ENCODE measurements at regions not wholly inside any gene's neighbourhood (a gene's known extent, or its start where the extent isn't known, plus 50 kb on each side); places are given as distances from the start of the nearest gene placed in this dataset.

DNA sequence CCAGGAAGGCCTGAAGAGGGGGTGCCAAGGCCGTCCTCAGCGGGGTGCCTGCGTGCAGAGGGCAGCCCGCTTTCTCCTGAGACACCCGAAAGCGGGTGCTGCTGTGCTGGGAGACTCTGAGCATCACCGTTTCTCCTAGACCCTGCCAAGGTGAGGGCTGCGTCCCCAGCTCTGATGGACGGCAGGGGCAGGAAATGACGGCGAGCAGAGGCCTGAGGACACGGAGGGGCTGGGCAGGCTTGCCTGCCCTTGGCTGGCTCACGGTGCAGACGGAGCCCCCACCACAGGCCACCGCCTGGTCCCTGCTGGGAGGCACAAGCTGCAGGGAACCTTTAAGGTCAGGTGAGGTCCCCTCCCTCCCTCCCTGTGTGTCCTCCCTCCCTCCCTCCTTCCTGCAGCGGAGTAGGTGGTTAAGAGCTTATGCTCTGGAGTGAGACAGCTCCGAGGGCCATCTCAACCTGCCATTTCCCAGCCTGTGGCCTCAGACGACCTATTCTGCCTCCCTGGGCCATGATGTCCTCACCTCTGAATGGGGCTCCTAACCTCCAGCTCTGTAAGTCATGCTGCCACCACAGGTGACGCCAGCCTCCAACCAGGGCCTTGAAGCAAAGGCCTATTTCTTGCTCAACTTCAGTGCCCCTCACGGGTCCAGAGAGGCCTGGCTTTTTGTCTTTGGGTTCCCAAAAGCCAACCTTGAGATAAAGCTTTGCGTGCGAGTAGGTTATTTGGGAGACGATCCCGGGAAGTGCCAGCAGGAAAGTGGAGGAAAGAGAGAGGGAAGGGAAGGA, 54.2 kb upstream of the GRPEL1 start:
- POLR2A ChIA-PET: no interaction called here

DNA sequence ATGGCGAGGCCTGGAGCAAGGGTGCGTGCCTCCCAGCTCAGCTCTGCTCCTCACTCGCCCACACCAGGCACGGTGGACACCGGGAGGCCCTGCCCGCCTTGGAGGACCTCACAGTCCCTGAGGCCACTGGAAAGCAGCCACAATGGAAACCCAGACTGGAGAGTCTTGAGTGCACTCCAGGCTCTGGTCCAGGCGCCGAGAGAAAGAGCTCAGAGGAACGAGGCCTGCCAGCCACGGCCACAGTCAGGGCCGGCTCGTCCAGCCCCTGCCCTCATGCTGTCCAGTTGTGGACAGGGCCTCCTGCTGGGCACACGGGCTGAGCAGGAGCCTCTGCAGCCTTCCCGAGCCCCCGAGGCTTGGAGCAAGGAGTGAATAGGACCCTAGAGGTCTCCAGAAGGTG, 53.3 kb upstream of the GRPEL1 start:
- RAD21 ChIA-PET (ENCODE audit: unreplicated experiment): no interaction called here
- H2AFZ ChIP-seq (ENCODE audit: control insufficient read depth, low read depth, low read length): no peak overlapping the region
- H3K79me2 ChIP-seq (ENCODE audit: control insufficient read depth, insufficient read depth, low read length): no peaks in the 10 kb centered on the region
- H3K4me2 ChIP-seq (ENCODE audit: control insufficient read depth, insufficient read depth): no peak overlapping the region
- H4K20me1 ChIP-seq (ENCODE audit: control insufficient read depth, insufficient read depth): no peaks in the 10 kb centered on the region
- no peaks in the 10 kb centered on the region for H3K4me1 ChIP-seq (ENCODE audit: control insufficient read depth, insufficient read depth, low read length)
- H3K9me3 ChIP-seq (replicated peaks; ENCODE audit: control insufficient read depth, insufficient read depth, low read length): no peaks in the 10 kb centered on the region; the same call in 2 of the 3 replicates
- ATAC-seq: no peak
- intact Hi-C loops (cut with micrococcal nuclease; ENCODE audit: unreplicated experiment) (no loop called here), in situ Hi-C loops (cut with MboI) (no loop called here)
- H3K27me3 ChIP-seq (replicated peaks in 1 of 2; ENCODE audit: control insufficient read depth in 2 of 2, insufficient read depth in 2 of 2, low read length in 1 of 2): no peaks in the 10 kb centered on the region; a peak in 2 of 4 replicates
- 23% methylated on average over 15 of the region's 15 CpGs for WGBS (ENCODE audit: insufficient coverage, insufficient replicate concordance, low lambda C conversion rate, missing lambda C conversion rate)
- TF ChIP-seq MXI1 (IDR thresholded peaks at IDR 0.05; ENCODE audit: low read depth, low read length) (no peak), WRNIP1 (IDR thresholded peaks at IDR 0.05; ENCODE audit: borderline replicate concordance, low read depth, low read length) (no peak), SRF (IDR thresholded peaks at IDR 0.05; ENCODE audit: low read depth in 2 of 2, low read length in 2 of 2) (no peak), NFXL1 (IDR thresholded peaks at IDR 0.05; ENCODE audit: borderline replicate concordance) (no peak)
- POLR2A ChIA-PET: no interaction called here
- H3K4me3 ChIP-seq: no peak overlapping the region
- no peak overlapping the region for H3K27ac ChIP-seq (ENCODE audit: control insufficient read depth, insufficient read depth)
- BruUV-seq (replicated peaks): no TSS peak
- no peak for FAIRE-seq
- H3K36me3 ChIP-seq (ENCODE audit: control insufficient read depth in 2 of 2, insufficient read depth in 2 of 2, low read length in 1 of 2): no peaks in the 10 kb centered on the region
- DNase-seq (ENCODE audit: low read depth, low spot score): no peak
- CTCF ChIA-PET: no interaction called here
- SMC1A ChIA-PET (ENCODE audit: uncharacterized antibody, unreplicated experiment): no interaction called here
- H3K9ac ChIP-seq (ENCODE audit: control insufficient read depth, insufficient read depth, low read length): no peak overlapping the region

More for the DNA sequence above, 54.2 kb upstream of the GRPEL1 start:
- no peaks in the 10 kb centered on the region for H3K79me2 ChIP-seq (ENCODE audit: control insufficient read depth, insufficient read depth, low read length)
- no peaks in the 10 kb centered on the region for H3K36me3 ChIP-seq (ENCODE audit: control insufficient read depth in 2 of 2, insufficient read depth in 2 of 2, low read length in 1 of 2)
- no peak overlapping the region for H2AFZ ChIP-seq (ENCODE audit: control insufficient read depth, low read depth, low read length)
- H4K20me1 ChIP-seq (ENCODE audit: control insufficient read depth, insufficient read depth): no peaks in the 10 kb centered on the region
- no peaks in the 10 kb centered on the region; the same call in 2 of the 3 replicates for H3K9me3 ChIP-seq (replicated peaks; ENCODE audit: control insufficient read depth, insufficient read depth, low read length)
- BruUV-seq (replicated peaks): no TSS peak
- SMC1A ChIA-PET (ENCODE audit: uncharacterized antibody, unreplicated experiment): no interaction called here
- FAIRE-seq: no peak
- TF ChIP-seq, protein P1, sequence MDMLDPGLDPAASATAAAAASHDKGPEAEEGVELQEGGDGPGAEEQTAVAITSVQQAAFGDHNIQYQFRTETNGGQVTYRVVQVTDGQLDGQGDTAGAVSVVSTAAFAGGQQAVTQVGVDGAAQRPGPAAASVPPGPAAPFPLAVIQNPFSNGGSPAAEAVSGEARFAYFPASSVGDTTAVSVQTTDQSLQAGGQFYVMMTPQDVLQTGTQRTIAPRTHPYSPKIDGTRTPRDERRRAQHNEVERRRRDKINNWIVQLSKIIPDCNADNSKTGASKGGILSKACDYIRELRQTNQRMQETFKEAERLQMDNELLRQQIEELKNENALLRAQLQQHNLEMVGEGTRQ (IDR thresholded peaks at IDR 0.05; ENCODE audit: borderline replicate concordance, low read depth, low read length): no peak
- TF ChIP-seq ASH2L (IDR thresholded peaks at IDR 0.05; ENCODE audit: borderline replicate concordance, low read depth) (no peak), JUND (IDR thresholded peaks at IDR 0.05; ENCODE audit: low read depth, low read length) (no peak)
- no peaks in the 10 kb centered on the region for H3K4me1 ChIP-seq (ENCODE audit: control insufficient read depth, insufficient read depth, low read length)
- no peak overlapping the region for H3K4me3 ChIP-seq
- ATAC-seq: no peak
- no peaks in the 10 kb centered on the region; a peak in 2 of 4 replicates for H3K27me3 ChIP-seq (replicated peaks in 1 of 2; ENCODE audit: control insufficient read depth in 2 of 2, insufficient read depth in 2 of 2, low read length in 1 of 2)
- no peak overlapping the region for H3K9ac ChIP-seq (ENCODE audit: control insufficient read depth, insufficient read depth, low read length)
- H3K4me2 ChIP-seq (ENCODE audit: control insufficient read depth, insufficient read depth): no peak overlapping the region
- H3K27ac ChIP-seq (ENCODE audit: control insufficient read depth, insufficient read depth): no peak overlapping the region
- in situ Hi-C loops (cut with MboI) (no loop called here), intact Hi-C loops (cut with micrococcal nuclease; ENCODE audit: unreplicated experiment) (no loop called here)
- no peak for DNase-seq (ENCODE audit: low read depth, low spot score)
- WGBS (ENCODE audit: insufficient coverage, insufficient replicate concordance, low lambda C conversion rate, missing lambda C conversion rate): 46% methylated on average over 23 of the region's 24 CpGs
- CTCF ChIA-PET: no interaction called here
- RAD21 ChIA-PET (ENCODE audit: unreplicated experiment): no interaction called here

Measured in GM12878 (cell line).